ENCODE measurements at regions not wholly inside any gene's neighbourhood (a gene's known extent, or its start where the extent isn't known, plus 50 kb on each side); places are given as distances from the start of the nearest gene placed in this dataset.

GRCh38 chr12:94769776-94770759 is 119.7 kb upstream of the TMCC3 start:
- H3K4me1 Mint-ChIP-seq (ENCODE audit: low read depth), result no peaks in the 10 kb centered on the region
- H3K36me3 Mint-ChIP-seq (ENCODE audit: insufficient read depth), result no peaks in the 10 kb centered on the region
- DNase-seq, result no peak
- H3K9me3 Mint-ChIP-seq, result no peaks in the 10 kb centered on the region
- no peak for ATAC-seq
- H3K27me3 Mint-ChIP-seq (ENCODE audit: low read depth), result peaks cover 21% of the 10 kb centered on the region
- no peak overlapping the region for H3K4me3 Mint-ChIP-seq

GRCh38 chr12:94769047-94769420 is 118.7 kb upstream of the TMCC3 start:
- ATAC-seq (no peak), DNase-seq (no peak)
- Mint-ChIP-seq H3K4me1 (ENCODE audit: low read depth) (no peaks in the 10 kb centered on the region), H3K36me3 (ENCODE audit: insufficient read depth) (no peaks in the 10 kb centered on the region), H3K27me3 (ENCODE audit: low read depth) (peaks cover 18% of the 10 kb centered on the region), H3K4me3 (no peak overlapping the region), H3K9me3 (no peaks in the 10 kb centered on the region)

GRCh38 chr12:94768398-94769046 is 118.2 kb upstream of the TMCC3 start:
- no peaks in the 10 kb centered on the region for H3K4me1 Mint-ChIP-seq (ENCODE audit: low read depth)
- peak overlapping the region; percentile 4 for H3K4me3 Mint-ChIP-seq
- no peaks in the 10 kb centered on the region for H3K36me3 Mint-ChIP-seq (ENCODE audit: insufficient read depth)
- ATAC-seq (no peak), DNase-seq (no peak)
- H3K9me3 Mint-ChIP-seq, result no peaks in the 10 kb centered on the region
- peaks cover 18% of the 10 kb centered on the region for H3K27me3 Mint-ChIP-seq (ENCODE audit: low read depth)

- Mint-ChIP-seq H3K9me3 (no peaks in the 10 kb centered on the region), H3K4me3 (no peak overlapping the region), H3K27me3 (ENCODE audit: low read depth) (peaks cover 18% of the 10 kb centered on the region), H3K4me1 (ENCODE audit: low read depth) (peaks cover 2% of the 10 kb centered on the region), H3K36me3 (ENCODE audit: insufficient read depth) (no peaks in the 10 kb centered on the region)
- DNase-seq (no peak), ATAC-seq (no peak)
Observed at GRCh38 chr12:94767956-94768355, 117.6 kb upstream of the TMCC3 start.

GRCh38 chr12:94766397-94766796 is 116.0 kb upstream of the TMCC3 start:
- Mint-ChIP-seq H3K27me3 (ENCODE audit: low read depth) (peaks cover 13% of the 10 kb centered on the region), H3K9me3 (no peaks in the 10 kb centered on the region), H3K4me1 (ENCODE audit: low read depth) (peaks cover 5% of the 10 kb centered on the region), H3K36me3 (ENCODE audit: insufficient read depth) (no peaks in the 10 kb centered on the region), H3K4me3 (no peak overlapping the region)
- ATAC-seq (no peak), DNase-seq (no peak)

- peaks cover 4% of the 10 kb centered on the region for H3K27me3 Mint-ChIP-seq (ENCODE audit: low read depth)
- H3K9me3 Mint-ChIP-seq, result no peaks in the 10 kb centered on the region
- no peak overlapping the region for H3K4me3 Mint-ChIP-seq
- peaks cover 5% of the 10 kb centered on the region for H3K4me1 Mint-ChIP-seq (ENCODE audit: low read depth)
- ATAC-seq, result no peak
- H3K36me3 Mint-ChIP-seq (ENCODE audit: insufficient read depth), result no peaks in the 10 kb centered on the region
- no peak for DNase-seq
Observed at GRCh38 chr12:94763462-94763861, 113.1 kb upstream of the TMCC3 start.

- H3K4me3 Mint-ChIP-seq, result no peak overlapping the region
- no peak for DNase-seq
Observed at GRCh38 chr12:94762943-94763342, 112.6 kb upstream of the TMCC3 start.

GRCh38 chr12:94762259-94762942 is 112.0 kb upstream of the TMCC3 start:
- ATAC-seq (no peak), DNase-seq (no peak)
- Mint-ChIP-seq H3K4me1 (ENCODE audit: low read depth) (peaks cover 5% of the 10 kb centered on the region), H3K27me3 (ENCODE audit: low read depth) (peaks cover 4% of the 10 kb centered on the region), H3K4me3 (no peak overlapping the region), H3K9me3 (no peaks in the 10 kb centered on the region), H3K36me3 (ENCODE audit: insufficient read depth) (no peaks in the 10 kb centered on the region)

More at GRCh38 chr12:94762943-94763342, 112.6 kb upstream of the TMCC3 start:
- H3K36me3 Mint-ChIP-seq (ENCODE audit: insufficient read depth), result no peaks in the 10 kb centered on the region
- ATAC-seq, result no peak
- H3K9me3 Mint-ChIP-seq, result no peaks in the 10 kb centered on the region
- H3K27me3 Mint-ChIP-seq (ENCODE audit: low read depth), result peaks cover 4% of the 10 kb centered on the region
- peaks cover 5% of the 10 kb centered on the region for H3K4me1 Mint-ChIP-seq (ENCODE audit: low read depth)

GRCh38 chr12:94761559-94761958 is 111.2 kb upstream of the TMCC3 start:
- H3K9me3 Mint-ChIP-seq, result no peaks in the 10 kb centered on the region
- peaks cover 5% of the 10 kb centered on the region for H3K4me1 Mint-ChIP-seq (ENCODE audit: low read depth)
- peak; percentile 58 to 73 for ATAC-seq
- H3K36me3 Mint-ChIP-seq (ENCODE audit: insufficient read depth), result no peaks in the 10 kb centered on the region
- DNase-seq, result no peak
- H3K27me3 Mint-ChIP-seq (ENCODE audit: low read depth), result no peaks in the 10 kb centered on the region
- no peak overlapping the region for H3K4me3 Mint-ChIP-seq

GRCh38 chr12:94760786-94761185 is 110.4 kb upstream of the TMCC3 start:
- H3K27me3 Mint-ChIP-seq (ENCODE audit: low read depth), result no peaks in the 10 kb centered on the region

GRCh38 chr12:94756789-94757188 is 106.4 kb upstream of the TMCC3 start:
- DNase-seq (no peak), ATAC-seq (no peak)
- no peaks in the 10 kb centered on the region for H3K36me3 Mint-ChIP-seq (ENCODE audit: insufficient read depth)
- H3K9me3 Mint-ChIP-seq, result no peaks in the 10 kb centered on the region
- H3K4me1 Mint-ChIP-seq (ENCODE audit: low read depth), result peaks cover 2% of the 10 kb centered on the region
- H3K4me3 Mint-ChIP-seq, result no peak overlapping the region
- peaks cover 11% of the 10 kb centered on the region for H3K27me3 Mint-ChIP-seq (ENCODE audit: low read depth)

More at GRCh38 chr12:94760786-94761185, 110.4 kb upstream of the TMCC3 start:
- H3K9me3 Mint-ChIP-seq, result no peaks in the 10 kb centered on the region
- no peak for DNase-seq
- H3K36me3 Mint-ChIP-seq (ENCODE audit: insufficient read depth), result no peaks in the 10 kb centered on the region
- ATAC-seq, result no peak
- H3K4me1 Mint-ChIP-seq (ENCODE audit: low read depth), result peaks cover 5% of the 10 kb centered on the region
- no peak overlapping the region for H3K4me3 Mint-ChIP-seq

GRCh38 chr12:94755598-94755997 is 105.2 kb upstream of the TMCC3 start:
- no peak for DNase-seq
- peaks cover 11% of the 10 kb centered on the region for H3K27me3 Mint-ChIP-seq (ENCODE audit: low read depth)
- H3K4me3 Mint-ChIP-seq, result no peak overlapping the region
- H3K36me3 Mint-ChIP-seq (ENCODE audit: insufficient read depth), result no peaks in the 10 kb centered on the region
- no peak for ATAC-seq
- no peaks in the 10 kb centered on the region for H3K9me3 Mint-ChIP-seq
- no peaks in the 10 kb centered on the region for H3K4me1 Mint-ChIP-seq (ENCODE audit: low read depth)

GRCh38 chr12:94754653-94755052 is 104.3 kb upstream of the TMCC3 start:
- Mint-ChIP-seq H3K27me3 (ENCODE audit: low read depth) (peaks cover 11% of the 10 kb centered on the region), H3K36me3 (ENCODE audit: insufficient read depth) (no peaks in the 10 kb centered on the region), H3K4me3 (no peak overlapping the region), H3K4me1 (ENCODE audit: low read depth) (no peaks in the 10 kb centered on the region), H3K9me3 (no peaks in the 10 kb centered on the region)
- no peak for DNase-seq
- no peak for ATAC-seq

GRCh38 chr12:94753036-94753679 is 102.8 kb upstream of the TMCC3 start:
- Mint-ChIP-seq H3K9me3 (no peaks in the 10 kb centered on the region), H3K27me3 (ENCODE audit: low read depth) (peaks cover 11% of the 10 kb centered on the region), H3K4me1 (ENCODE audit: low read depth) (no peaks in the 10 kb centered on the region), H3K36me3 (ENCODE audit: insufficient read depth) (no peaks in the 10 kb centered on the region), H3K4me3 (no peak overlapping the region)
- ATAC-seq (no peak), DNase-seq (no peak)

All from activated T-cell treated with anti-CD3 and anti-CD28 coated beads, Interleukin-2, amount 50 U/mL, for 4 hours (primary cell).